WTC11 (cell line): ENCODE measurements at regions not wholly inside any gene's neighbourhood (a gene's known extent, or its start where the extent isn't known, plus 50 kb on each side); places are given as distances from the start of the nearest gene placed in this dataset.

Source experiments
- ATAC-seq: fragments of 200-7000 bp; cut with Tn5 transposase; 2 replicates; pipeline ENCODE4 v1.10.0; 2021; ENCODE audit warnings: mild to moderate bottlenecking, moderate library complexity
- CTCF ChIA-PET: fragments of 300-600 bp; sonication (Branson Sonifier 250); formaldehyde crosslinking; loops from one replicate; lab custom pipeline; 2021; ENCODE audit warnings: antibody characterized with exemption; lab: Charles Lee
- POLR2A ChIA-PET: fragments of 350-600 bp; sonication (Branson Sonifier 250); formaldehyde crosslinking; loops from one replicate; lab custom pipeline; 2021; ENCODE audit warnings: antibody characterized with exemption; lab: Charles Lee
- DNase-seq: peaks from one replicate; pipeline ENCODE4 v3.0.0; 2021; ENCODE audit warnings: low spot score
- H3K27ac Mint-ChIP-seq: 2 replicates; pipeline ENCODE4 v1.8.0; 2021; ENCODE audit warnings: mixed read lengths
- H3K27me3 Mint-ChIP-seq: 2 replicates; pipeline ENCODE4 v1.8.0; 2021; ENCODE audit warnings: low read depth, mild to moderate bottlenecking, moderate library complexity, mixed read lengths
- H3K36me3 Mint-ChIP-seq: 2 replicates; pipeline ENCODE4 v1.8.0; 2021; ENCODE audit warnings: mixed read lengths
- H3K4me1 Mint-ChIP-seq: 2 replicates; pipeline ENCODE4 v1.8.0; 2022; ENCODE audit warnings: mixed read lengths
- H3K4me3 Mint-ChIP-seq: 2 replicates; pipeline ENCODE4 v1.8.0; 2021; ENCODE audit warnings: mild to moderate bottlenecking, moderate library complexity, mixed read lengths
- H3K9me3 Mint-ChIP-seq: 2 replicates; pipeline ENCODE4 v1.8.0; 2021; ENCODE audit warnings: mixed read lengths
- CBFB ChIP-seq: sonication (generic); formaldehyde crosslinking; IDR thresholded peaks from 2 replicates; pipeline ENCODE4 v1.8.1; 2022; ENCODE audit warnings: mild to moderate bottlenecking, low read depth, missing genetic modification reagents
- EMX1 ChIP-seq: fragments of 250-450 bp; sonication (Bioruptor Pico); IDR thresholded peaks from 2 replicates; pipeline ENCODE4 v1.8.0; 2021; ENCODE audit warnings: mild to moderate bottlenecking
- FOXP4 ChIP-seq: sonication (generic); formaldehyde crosslinking; IDR thresholded peaks from 2 replicates; pipeline ENCODE4 v1.8.0; 2022; ENCODE audit warnings: mild to moderate bottlenecking, missing genetic modification reagents
- GABPB1 ChIP-seq: sonication (generic); formaldehyde crosslinking; IDR thresholded peaks from 2 replicates; pipeline ENCODE4 v1.8.1; 2023; ENCODE audit warnings: mild to moderate bottlenecking, missing genetic modification reagents
- GRHL2 ChIP-seq: fragments of 250-450 bp; sonication (Bioruptor Pico); IDR thresholded peaks from 2 replicates; pipeline ENCODE4 v1.8.0; 2022; ENCODE audit warnings: mild to moderate bottlenecking, moderate library complexity; ENCODE audit not compliant: insufficient replicate concordance, severe bottlenecking
- GTF2I ChIP-seq: fragments of 250-450 bp; sonication (Bioruptor Pico); conservative IDR thresholded peaks from 2 replicates; pipeline ENCODE4 v1.4.0; 2021; ENCODE audit warnings: mild to moderate bottlenecking
- IRF2 ChIP-seq: sonication (generic); formaldehyde crosslinking; IDR thresholded peaks from 2 replicates; pipeline ENCODE4 v1.8.0; 2022; ENCODE audit warnings: low read depth, missing genetic modification reagents, borderline replicate concordance
- MXD4 ChIP-seq: fragments of 250-450 bp; sonication (Bioruptor Pico); IDR thresholded peaks from 2 replicates; pipeline ENCODE4 v1.8.0; 2021; ENCODE audit warnings: mild to moderate bottlenecking, moderate library complexity, borderline replicate concordance
- NR2C2 ChIP-seq: sonication (generic); formaldehyde crosslinking; IDR thresholded peaks from 2 replicates; pipeline ENCODE4 v1.8.0; 2022; ENCODE audit warnings: mild to moderate bottlenecking, missing genetic modification reagents
- NR3C1 ChIP-seq: sonication (generic); formaldehyde crosslinking; conservative IDR thresholded peaks from 2 replicates; pipeline ENCODE4 v1.8.1; 2023; ENCODE audit warnings: low read depth, mild to moderate bottlenecking, missing genetic modification reagents
- RELA ChIP-seq: sonication (generic); formaldehyde crosslinking; IDR thresholded peaks from 2 replicates; pipeline ENCODE4 v1.8.1; 2022; ENCODE audit warnings: missing genetic modification reagents, mild to moderate bottlenecking, borderline replicate concordance
- RORB ChIP-seq: fragments of 250-450 bp; sonication (Bioruptor Pico); IDR thresholded peaks from 2 replicates; pipeline ENCODE4 v1.9.0; 2021; ENCODE audit warnings: mild to moderate bottlenecking
- SMAD3 ChIP-seq: sonication (generic); formaldehyde crosslinking; IDR thresholded peaks from 2 replicates; pipeline ENCODE4 v1.8.0; 2022; ENCODE audit warnings: missing genetic modification reagents, mild to moderate bottlenecking, borderline replicate concordance
- SMAD4 ChIP-seq: sonication (generic); formaldehyde crosslinking; IDR thresholded peaks from 2 replicates; pipeline ENCODE4 v1.8.0; 2022; ENCODE audit warnings: mild to moderate bottlenecking, missing genetic modification reagents
- ZBTB21 ChIP-seq: sonication (generic); formaldehyde crosslinking; IDR thresholded peaks from 2 replicates; pipeline ENCODE4 v1.8.1; 2023; ENCODE audit warnings: mild to moderate bottlenecking, missing genetic modification reagents, borderline replicate concordance
- ZNF121 ChIP-seq: sonication (generic); formaldehyde crosslinking; IDR thresholded peaks from 2 replicates; pipeline ENCODE4 v1.8.0; 2023; ENCODE audit warnings: missing genetic modification reagents
- ZNF219 ChIP-seq: sonication (generic); formaldehyde crosslinking; IDR thresholded peaks from 2 replicates; pipeline ENCODE4 v1.8.0; 2023; ENCODE audit warnings: missing genetic modification reagents, mild to moderate bottlenecking, borderline replicate concordance
- ZNF317 ChIP-seq: sonication (generic); formaldehyde crosslinking; IDR thresholded peaks from 2 replicates; pipeline ENCODE4 v1.8.1; 2023; ENCODE audit warnings: low read depth, mild to moderate bottlenecking, moderate library complexity, missing genetic modification reagents, borderline replicate concordance
- ZNF396 ChIP-seq: fragments of 250-450 bp; sonication (Bioruptor Pico); IDR thresholded peaks from 2 replicates; pipeline ENCODE4 v1.8.0; 2021; ENCODE audit warnings: mild to moderate bottlenecking, moderate library complexity, borderline replicate concordance
- ZNF416 ChIP-seq: fragments of 250-450 bp; sonication (Bioruptor Pico); IDR thresholded peaks from 2 replicates; pipeline ENCODE4 v1.9.0; 2021; ENCODE audit warnings: mild to moderate bottlenecking, inconsistent platforms
- ZNF512 ChIP-seq: sonication (generic); formaldehyde crosslinking; IDR thresholded peaks from 2 replicates; pipeline ENCODE4 v1.8.1; 2022; ENCODE audit warnings: missing genetic modification reagents, borderline replicate concordance
- ZNF671 ChIP-seq: fragments of 250-450 bp; sonication (Bioruptor Pico); IDR thresholded peaks from 2 replicates; pipeline ENCODE4 v1.8.0; 2021; ENCODE audit warnings: mild to moderate bottlenecking
- TF ChIP-seq, protein P1 (sequence below): sonication (generic); formaldehyde crosslinking; IDR thresholded peaks from 2 replicates; pipeline ENCODE4 v1.8.0; 2023; ENCODE audit warnings: mild to moderate bottlenecking, missing genetic modification reagents
- TF ChIP-seq, protein P2 (sequence below): sonication (generic); formaldehyde crosslinking; IDR thresholded peaks from 2 replicates; pipeline ENCODE4 v1.8.0; 2022; ENCODE audit warnings: mild to moderate bottlenecking, missing genetic modification reagents
- TF ChIP-seq, protein P3 (sequence below): sonication (generic); formaldehyde crosslinking; IDR thresholded peaks from 2 replicates; pipeline ENCODE4 v1.8.0; 2022; ENCODE audit warnings: missing genetic modification reagents

DNA sequence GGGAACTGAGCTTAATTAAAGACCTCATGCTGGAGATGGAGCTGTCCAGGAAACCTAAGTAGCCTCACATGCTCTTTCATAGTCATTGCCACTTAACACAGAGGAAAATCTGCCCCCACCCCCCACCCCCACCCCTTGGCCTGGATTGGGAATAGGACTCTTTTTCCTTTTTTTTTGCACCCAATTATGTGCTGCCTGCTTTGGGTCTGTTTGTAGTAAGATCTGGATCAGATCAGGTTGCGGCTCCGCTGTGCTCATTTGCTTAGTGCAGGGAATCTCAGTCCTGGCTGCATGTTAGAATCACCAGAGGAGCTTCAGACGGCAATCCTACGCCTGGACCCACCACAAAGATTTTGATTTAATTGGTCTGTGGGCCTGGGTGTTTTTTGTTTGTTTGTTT lies 219.0 kb downstream of the UTP18 start:
- Mint-ChIP-seq H3K4me3 (no peak overlapping the region), H3K9me3 (peaks cover 15% of the 10 kb centered on the region), H3K27ac (no peak overlapping the region), H3K27me3 (no peaks in the 10 kb centered on the region), H3K36me3 (peaks cover 6% of the 10 kb centered on the region), H3K4me1 (peaks cover 10% of the 10 kb centered on the region)
- CTCF ChIA-PET = interaction anchor here (1.3 to 4.8 kb wide), 3 partner anchors 9 to 43 kb away, joined by 5 to 37 read pairs (median 25); no protein-coding TSS in a partner anchor
- DNase-seq (no peak), ATAC-seq (no peak)
- POLR2A ChIA-PET = no interaction called here
- TF ChIP-seq MXD4 (CRISPR knock-in tag) (no peak), RORB (CRISPR knock-in tag) (no peak), ZNF671 (CRISPR knock-in tag) (no peak), RELA (CRISPR knock-in tag) (no peak), ZNF121 (CRISPR knock-in tag) (no peak), FOXP4 (CRISPR knock-in tag) (no peak), GTF2I (no peak), ZNF416 (CRISPR knock-in tag) (no peak), IRF2 (CRISPR knock-in tag) (no peak), SMAD3 (CRISPR knock-in tag) (no peak), ZBTB21 (CRISPR knock-in tag) (no peak), ZNF219 (CRISPR knock-in tag) (no peak), GRHL2 (no peak), ZNF317 (CRISPR knock-in tag) (no peak), ZNF512 (no peak), NR3C1 (no peak), SMAD4 (CRISPR knock-in tag) (no peak)
- TF ChIP-seq, protein P1, sequence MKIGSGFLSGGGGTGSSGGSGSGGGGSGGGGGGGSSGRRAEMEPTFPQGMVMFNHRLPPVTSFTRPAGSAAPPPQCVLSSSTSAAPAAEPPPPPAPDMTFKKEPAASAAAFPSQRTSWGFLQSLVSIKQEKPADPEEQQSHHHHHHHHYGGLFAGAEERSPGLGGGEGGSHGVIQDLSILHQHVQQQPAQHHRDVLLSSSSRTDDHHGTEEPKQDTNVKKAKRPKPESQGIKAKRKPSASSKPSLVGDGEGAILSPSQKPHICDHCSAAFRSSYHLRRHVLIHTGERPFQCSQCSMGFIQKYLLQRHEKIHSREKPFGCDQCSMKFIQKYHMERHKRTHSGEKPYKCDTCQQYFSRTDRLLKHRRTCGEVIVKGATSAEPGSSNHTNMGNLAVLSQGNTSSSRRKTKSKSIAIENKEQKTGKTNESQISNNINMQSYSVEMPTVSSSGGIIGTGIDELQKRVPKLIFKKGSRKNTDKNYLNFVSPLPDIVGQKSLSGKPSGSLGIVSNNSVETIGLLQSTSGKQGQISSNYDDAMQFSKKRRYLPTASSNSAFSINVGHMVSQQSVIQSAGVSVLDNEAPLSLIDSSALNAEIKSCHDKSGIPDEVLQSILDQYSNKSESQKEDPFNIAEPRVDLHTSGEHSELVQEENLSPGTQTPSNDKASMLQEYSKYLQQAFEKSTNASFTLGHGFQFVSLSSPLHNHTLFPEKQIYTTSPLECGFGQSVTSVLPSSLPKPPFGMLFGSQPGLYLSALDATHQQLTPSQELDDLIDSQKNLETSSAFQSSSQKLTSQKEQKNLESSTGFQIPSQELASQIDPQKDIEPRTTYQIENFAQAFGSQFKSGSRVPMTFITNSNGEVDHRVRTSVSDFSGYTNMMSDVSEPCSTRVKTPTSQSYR (CRISPR knock-in tag) = no peak
- TF ChIP-seq, protein P2, sequence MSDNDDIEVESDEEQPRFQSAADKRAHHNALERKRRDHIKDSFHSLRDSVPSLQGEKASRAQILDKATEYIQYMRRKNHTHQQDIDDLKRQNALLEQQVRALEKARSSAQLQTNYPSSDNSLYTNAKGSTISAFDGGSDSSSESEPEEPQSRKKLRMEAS (CRISPR knock-in tag) = no peak

- ChIA-PET POLR2A (no interaction called here), CTCF (no interaction called here)
- Mint-ChIP-seq H3K9me3 (peaks cover 19% of the 10 kb centered on the region), H3K27ac (no peak overlapping the region), H3K27me3 (no peaks in the 10 kb centered on the region), H3K4me3 (no peak overlapping the region), H3K4me1 (peaks cover 4% of the 10 kb centered on the region; the same call in 1 of the 2 replicates), H3K36me3 (peaks cover 6% of the 10 kb centered on the region)
- DNase-seq = no peak
- ATAC-seq = no peak
- no peak for TF ChIP-seq EMX1 (CRISPR knock-in tag)
- TF ChIP-seq CBFB (CRISPR knock-in tag) = no peak
- TF ChIP-seq NR2C2 (CRISPR knock-in tag) = no peak
- TF ChIP-seq RELA (CRISPR knock-in tag) = no peak
- no peak for TF ChIP-seq ZNF396
- no peak for TF ChIP-seq GABPB1 (CRISPR knock-in tag)
- TF ChIP-seq, protein P1 (CRISPR knock-in tag) = no peak
- TF ChIP-seq, protein P3, sequence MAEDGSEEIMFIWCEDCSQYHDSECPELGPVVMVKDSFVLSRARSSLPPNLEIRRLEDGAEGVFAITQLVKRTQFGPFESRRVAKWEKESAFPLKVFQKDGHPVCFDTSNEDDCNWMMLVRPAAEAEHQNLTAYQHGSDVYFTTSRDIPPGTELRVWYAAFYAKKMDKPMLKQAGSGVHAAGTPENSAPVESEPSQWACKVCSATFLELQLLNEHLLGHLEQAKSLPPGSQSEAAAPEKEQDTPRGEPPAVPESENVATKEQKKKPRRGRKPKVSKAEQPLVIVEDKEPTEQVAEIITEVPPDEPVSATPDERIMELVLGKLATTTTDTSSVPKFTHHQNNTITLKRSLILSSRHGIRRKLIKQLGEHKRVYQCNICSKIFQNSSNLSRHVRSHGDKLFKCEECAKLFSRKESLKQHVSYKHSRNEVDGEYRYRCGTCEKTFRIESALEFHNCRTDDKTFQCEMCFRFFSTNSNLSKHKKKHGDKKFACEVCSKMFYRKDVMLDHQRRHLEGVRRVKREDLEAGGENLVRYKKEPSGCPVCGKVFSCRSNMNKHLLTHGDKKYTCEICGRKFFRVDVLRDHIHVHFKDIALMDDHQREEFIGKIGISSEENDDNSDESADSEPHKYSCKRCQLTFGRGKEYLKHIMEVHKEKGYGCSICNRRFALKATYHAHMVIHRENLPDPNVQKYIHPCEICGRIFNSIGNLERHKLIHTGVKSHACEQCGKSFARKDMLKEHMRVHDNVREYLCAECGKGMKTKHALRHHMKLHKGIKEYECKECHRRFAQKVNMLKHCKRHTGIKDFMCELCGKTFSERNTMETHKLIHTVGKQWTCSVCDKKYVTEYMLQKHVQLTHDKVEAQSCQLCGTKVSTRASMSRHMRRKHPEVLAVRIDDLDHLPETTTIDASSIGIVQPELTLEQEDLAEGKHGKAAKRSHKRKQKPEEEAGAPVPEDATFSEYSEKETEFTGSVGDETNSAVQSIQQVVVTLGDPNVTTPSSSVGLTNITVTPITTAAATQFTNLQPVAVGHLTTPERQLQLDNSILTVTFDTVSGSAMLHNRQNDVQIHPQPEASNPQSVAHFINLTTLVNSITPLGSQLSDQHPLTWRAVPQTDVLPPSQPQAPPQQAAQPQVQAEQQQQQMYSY (CRISPR knock-in tag) = no peak
Measured at GRCh38 chr17:51481370-51481769, 221.0 kb downstream of the UTP18 start.
